DMS 273 (cell line): ENCODE measurements at regions not wholly inside any gene's neighbourhood (a gene's known extent, or its start where the extent isn't known, plus 50 kb on each side); places are given as distances from the start of the nearest gene placed in this dataset.
"Not testable (repeated sequence)": the region's sequence is repeated elsewhere in the genome, so short reads cannot be mapped to it uniquely, and the experiment has no call there.

Experiments
- DNase-seq: peaks from one replicate; lab custom pipeline; 2025; ENCODE audit not compliant: unreplicated experiment; lab: John Stamatoyannopoulos, UW

DNA sequence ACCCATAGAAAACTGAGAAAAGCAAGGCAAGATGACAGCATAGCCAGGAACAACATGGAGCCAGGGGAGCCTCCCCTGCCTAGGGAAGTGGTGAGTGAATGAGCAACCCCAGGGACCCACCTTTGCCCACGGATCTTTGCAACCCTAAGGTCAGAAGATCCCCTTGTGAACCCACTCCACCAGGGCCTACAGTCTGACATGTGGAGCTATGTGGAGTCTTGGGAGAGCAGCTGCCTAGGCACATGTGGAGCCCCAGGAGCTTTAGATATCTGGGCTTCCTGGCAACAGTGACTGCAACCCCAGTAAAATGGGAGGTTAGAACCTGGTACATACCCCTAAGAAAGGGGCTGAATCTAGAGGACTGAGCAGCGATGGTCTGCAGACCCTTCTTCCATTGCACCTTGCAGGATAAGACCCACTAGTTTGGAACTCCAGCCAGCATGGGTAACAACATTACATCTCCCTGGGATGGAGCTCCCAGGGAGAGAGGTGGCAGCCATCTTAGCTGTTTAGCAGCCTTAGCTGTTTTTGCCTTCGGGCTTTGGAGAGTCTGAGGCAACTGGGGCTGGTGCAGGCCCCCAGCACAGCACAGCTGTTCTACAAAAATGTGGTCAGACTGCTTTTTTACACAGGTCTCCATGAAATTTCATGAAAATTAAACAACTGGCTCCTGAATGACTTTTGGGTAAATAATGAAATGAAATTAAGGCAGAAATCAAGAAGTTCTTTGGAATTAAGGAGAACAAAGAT, 104.7 kb upstream of the TRIM2 start:
- no peak for DNase-seq

DNA sequence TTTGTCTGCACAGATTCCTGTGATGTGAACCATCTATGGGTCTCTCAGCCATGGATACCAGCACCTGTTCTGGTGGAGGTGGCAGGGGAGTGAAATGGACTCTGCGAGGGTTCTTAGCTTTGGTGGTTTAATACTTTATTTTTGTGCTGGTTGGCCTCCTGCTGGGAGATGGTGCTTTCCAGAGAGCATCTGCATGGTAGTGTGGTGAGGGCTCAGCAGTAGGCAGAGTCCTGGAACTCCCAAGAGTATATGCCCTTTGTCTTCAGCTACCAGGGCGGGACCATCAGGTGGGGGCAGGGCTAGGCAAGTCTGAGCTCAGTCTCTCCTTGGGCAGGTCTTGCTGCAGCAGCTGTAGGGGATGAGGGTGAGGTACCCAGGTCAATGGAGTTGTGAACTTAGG, 97.5 kb upstream of the TRIM2 start:
- DNase-seq, result not testable (repeated sequence)

DNA sequence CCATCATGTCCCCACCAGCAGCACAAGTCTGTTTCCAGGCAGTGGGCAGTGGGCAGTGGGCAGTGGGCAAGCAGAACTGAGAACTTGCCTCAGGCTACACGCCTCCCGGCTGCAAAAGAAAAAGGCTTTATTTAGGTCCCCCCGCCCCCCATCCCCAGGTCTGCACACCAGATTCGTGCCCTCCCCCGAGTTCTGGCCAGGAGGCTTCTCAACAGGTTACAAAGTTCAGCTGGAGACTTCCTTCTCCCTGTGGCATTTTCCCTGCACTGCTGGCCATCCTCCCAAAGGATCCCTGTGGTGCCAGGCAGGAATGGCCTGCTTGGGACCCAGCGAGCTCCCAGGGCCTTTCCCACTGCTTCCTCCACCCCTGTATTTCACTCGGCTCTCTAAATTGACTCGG, 97.0 kb upstream of the TRIM2 start:
- no peak for DNase-seq

DNA sequence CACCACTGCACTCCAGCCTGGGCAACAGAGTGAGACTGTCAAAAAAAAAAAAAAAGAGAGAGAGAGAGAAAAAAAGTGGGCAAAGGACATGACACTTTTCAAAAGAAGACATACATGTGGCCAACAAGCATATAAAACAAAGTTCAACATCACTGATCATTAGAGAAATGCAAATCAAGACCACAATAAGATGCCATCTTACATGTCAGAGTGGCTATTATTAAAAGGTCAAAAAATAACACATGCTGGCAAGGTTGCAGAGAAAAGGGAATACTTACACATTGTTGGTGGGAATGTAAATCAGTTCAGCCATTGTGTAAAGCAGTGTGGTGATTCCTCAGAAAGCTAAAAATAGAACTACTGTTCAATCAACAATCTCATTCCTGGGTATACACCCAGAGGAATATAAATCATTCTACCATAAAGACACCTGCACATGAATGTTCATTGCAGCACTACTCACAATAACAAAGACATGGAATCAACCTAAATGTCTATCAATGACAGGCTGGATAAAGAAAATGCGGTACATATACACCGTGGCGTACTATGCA, 94.9 kb upstream of the TRIM2 start:
- no peak for DNase-seq

DNA sequence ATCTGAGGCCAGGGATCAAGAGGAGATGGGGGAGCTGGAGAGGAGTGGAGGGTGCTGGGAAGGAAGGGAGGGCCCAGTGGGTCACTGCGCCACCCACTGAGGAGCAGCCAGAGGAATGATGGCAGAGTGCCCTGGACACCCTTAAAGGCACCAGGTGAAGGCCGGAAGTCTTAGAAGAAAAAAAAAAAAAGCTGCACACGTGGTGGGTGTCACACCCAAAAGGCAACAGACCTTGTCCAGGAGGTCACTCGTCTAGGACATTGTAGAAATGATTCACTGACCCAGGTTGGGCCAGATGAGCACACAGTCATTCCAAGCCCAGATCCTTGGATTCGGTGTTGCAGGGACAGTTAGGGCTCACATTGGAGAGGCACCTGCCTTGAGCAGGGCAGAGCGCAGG, 93.5 kb upstream of the TRIM2 start:
- no peak for DNase-seq

DNA sequence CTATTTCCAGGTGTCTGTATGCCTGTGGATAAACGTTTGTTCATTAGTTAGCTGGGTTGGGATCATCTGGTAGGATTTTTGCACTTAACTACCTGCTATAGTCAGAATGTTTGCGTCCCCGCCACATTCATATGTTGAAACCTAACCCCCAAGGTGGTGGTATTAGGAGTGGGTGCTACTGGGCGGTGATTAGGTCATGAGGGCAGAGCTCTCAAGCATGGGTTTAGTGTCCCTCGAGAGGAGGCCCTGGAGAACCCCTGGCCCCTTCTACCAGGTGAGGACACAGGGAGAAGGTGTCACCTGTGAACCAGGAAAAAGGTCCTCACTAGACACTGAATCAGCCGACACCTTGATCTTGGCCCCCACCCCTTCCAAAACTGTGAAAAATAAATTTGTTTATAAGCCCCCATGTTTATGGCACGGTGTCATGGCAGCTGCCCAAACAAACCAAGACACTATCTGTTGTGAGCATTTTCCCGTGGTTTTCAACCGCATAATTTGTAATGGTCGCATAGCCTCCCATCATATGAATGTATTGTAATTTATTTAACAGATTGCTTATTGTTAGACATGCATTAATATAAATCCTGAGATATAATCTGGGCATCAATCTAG, 92.7 kb upstream of the TRIM2 start:
- no peak for DNase-seq

DNA sequence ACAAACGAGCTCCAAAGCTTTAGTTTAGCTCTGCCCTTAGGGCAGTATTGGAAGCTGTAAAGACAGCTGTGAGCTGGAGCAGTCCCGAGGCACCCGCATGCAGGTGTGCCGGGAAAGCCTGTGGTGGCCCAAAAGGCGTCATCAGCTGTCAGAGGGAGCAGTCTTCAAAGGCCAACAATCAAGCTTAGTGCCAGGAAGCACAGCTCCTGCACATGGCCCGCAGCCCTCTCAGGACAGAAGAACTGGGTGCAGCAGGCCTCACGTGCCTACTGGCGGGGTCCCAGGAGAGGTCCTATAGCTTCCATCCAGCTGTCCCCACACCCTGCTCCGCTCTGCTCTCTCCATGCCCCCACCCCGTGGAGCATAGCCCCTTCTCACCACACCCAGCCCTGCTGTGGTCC, 92.2 kb upstream of the TRIM2 start:
- DNase-seq, result no peak

DNA sequence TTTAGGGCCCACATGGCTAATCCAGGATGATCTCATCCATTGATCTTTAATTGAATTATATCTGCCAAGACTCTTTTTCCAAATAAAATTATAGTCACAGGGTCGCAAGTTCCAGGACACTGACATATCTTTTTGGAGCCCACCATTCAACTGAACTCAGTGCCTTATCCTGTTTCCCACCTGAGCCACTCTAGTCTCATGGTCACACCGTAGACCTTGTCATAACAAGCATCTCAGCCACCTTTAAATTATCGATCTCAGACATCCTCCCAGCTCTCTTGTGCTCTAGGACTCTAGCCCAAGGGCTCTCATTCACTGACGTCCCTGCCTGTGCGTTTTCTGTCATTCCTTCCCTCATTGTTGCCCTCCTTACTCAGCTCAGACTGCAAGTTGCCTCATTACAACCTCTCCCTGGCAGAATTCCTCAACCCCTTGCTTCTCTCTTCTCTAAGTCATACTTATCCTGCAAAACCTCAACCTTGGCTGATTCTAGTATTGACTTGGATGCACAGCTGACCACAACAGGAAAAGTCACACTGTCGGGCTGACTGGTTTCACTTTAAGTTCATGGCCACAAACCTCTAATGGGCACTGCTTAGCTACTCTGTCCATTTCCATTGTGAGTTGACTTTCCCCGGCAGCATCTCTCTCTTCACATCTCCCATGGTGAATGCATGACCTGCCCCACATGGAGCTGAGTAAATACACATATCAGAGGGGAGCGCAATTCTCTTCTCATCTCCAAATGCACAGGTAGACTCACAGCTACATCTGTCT, 91.0 kb upstream of the TRIM2 start:
- no peak for DNase-seq

DNA sequence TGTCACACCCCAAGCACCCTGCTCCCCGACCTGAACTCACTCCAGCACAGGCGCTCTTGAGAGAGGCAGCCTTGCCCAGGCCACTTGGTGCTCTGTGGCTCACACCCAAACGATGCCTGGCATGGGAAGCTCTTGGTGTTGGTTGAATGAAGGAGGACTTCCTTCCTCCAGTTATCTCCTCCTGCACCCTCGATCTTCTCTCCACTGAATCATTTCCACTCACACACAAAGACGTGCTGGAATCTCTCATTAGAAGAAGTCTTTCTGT, 90.5 kb upstream of the TRIM2 start:
- DNase-seq, result no peak

DNA sequence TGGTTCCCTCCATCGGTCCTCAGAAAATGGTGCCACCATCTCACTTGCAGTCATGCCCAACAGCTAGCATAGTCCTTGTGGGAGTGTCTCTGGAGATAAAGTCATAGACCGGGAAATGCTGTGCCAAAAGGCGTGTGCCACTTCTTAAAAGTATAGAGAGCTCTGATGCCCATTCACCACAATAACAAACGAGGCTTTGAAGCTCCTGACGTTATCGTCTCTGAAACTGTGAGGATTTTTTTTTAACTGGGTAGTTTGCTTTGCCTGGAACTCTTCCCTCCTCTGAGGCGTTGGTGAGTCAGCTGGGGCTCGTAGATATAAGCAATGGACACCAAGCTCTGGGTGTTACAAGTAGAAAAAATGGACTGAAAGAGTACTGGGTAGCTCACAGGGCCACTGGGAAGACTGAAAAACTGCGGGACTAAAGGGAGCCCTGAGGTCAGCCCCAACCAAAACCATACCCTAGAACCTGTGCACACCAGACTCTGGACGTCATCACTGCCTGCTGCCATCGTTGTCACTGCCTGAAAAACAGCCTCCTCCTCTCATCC, 89.4 kb upstream of the TRIM2 start:
- DNase-seq, result no peak

DNA sequence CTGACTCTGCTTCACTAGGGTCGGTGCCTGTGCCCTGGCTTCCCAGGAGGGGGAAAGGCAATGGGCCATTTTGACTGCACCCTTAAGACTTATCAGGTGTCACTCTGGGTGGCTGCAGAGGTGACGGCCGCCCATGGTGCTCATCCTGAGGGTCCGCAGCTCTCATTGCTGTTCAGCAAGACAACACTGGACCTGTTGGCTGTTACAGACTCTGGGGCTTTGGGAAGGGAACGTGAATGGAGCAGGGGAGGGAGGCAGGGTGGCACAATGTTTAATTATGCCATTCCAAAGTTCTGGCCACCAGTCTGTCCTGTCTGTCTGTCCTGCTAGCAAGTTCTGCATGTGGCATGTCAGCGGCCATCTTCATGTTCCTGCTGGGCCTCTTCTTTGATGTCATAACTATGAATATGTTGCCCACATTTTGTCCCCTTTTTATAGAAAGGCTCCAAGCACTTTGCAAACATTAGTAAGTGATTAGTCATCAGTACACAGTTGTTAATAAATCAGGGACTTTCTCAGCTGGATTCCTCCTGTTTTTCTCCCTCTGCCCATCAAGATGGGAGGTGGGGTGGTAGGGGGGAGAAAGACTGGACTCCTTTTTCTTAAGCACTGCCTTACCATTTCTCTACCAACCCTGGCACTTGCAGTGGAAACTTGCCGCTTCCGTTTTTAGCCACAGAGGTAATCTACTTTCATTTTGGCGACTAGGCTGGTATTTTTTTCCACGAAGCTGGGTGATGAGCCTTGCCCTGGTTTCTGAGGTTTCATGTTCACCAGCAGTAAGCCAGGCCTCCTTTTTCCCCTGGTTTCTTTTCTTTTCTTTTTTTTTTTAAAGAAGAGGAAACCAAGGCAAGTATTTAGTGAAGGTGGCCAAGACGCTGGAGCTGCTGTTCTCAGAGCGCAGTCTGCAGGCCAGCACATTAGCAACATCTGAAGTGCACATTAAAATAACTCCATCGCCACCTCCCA, 88.6 kb upstream of the TRIM2 start:
- peak; percentile 5 for DNase-seq

DNA sequence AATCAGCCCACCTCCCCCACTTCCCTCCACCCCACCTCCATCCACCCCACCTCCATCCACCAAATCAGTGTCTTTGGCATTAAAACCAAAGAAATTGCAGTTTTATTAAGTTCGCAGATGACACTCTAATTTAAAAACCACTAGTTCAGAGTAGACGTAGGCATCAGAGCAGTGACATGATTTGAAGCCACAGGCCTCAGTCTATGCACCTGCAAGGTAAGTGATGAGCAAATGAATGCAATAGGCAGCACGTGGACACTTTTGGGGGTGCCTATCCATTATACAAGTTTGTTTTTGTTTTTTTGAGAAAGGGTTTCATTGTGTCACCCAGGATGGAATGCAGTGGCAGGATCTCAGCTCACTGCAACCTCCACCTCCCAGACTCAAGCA, 88.0 kb upstream of the TRIM2 start:
- DNase-seq, result no peak

DNA sequence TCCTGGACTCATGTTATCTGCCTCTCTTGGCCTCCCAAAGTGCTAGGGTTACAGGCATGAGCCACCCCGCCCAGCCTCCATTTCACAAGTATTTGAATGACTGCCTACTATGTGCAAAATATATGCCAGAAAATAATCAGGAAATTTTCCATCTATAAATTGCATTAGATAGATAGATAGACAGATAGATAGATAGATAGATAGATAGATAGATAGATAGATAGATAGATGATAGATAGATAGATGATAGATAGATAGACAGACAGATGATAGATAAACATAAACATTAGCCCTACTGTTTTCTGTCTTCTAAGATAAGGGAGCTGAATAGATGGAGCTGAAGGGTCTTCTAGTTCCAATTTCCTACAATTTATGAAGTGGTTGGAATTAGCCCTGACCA, 87.4 kb upstream of the TRIM2 start:
- no peak for DNase-seq

DNA sequence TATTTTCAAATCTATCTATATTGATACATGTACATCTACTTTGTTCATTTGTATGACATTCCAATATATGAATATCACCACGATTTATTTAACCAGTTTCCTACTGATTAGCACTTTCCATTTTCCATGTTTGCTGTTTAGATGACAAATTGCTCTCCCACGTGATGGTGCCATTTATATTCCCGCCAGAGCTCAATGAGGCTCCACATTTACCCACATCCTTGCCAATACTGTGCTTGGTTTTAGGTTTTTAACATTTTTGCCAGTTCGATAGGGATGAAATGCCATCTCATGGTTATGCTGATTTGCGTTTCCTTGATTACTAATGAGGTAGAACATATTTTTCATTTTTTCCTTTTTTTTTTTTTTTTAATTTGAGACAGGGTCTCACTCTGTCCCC, 86.7 kb upstream of the TRIM2 start:
- DNase-seq, result no peak

DNA sequence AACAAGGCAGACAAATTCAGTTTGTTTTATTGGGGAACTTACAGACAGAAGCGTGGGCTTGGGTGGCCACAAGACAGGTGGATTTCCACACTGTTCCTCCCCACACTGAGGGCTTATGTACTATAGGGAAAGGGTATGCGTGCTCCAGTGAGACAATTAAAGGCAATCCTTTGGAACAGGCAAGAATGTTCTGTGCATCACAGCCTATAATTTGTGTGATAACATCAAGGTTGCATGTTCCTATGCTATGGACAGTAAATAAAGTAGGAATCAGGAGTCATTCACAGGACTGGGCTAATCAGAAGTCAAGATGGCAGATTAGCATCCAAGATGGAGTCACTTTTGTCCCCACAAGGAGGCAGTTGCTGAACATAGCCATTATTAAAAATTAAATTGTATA, 84.6 kb upstream of the TRIM2 start:
- no peak for DNase-seq

DNA sequence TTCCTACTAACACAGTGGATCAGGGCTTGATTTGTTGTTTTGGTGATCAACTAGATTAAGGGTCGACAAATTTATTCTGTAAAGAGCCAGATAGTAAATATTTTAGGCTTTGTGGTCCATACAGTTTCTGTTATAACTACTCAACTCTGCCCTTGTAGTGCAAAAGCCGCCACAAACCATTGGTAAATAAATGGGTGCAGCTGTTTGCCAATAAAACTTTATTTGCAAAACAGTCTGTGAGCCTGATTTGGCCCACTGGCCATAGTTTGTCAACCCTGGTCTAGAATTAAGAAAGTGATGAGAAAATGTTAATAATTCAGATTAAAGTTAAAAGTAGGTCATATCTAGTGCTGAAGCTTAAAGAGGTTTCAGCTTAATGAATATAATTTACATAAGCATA, 84.0 kb upstream of the TRIM2 start:
- DNase-seq, result no peak

DNA sequence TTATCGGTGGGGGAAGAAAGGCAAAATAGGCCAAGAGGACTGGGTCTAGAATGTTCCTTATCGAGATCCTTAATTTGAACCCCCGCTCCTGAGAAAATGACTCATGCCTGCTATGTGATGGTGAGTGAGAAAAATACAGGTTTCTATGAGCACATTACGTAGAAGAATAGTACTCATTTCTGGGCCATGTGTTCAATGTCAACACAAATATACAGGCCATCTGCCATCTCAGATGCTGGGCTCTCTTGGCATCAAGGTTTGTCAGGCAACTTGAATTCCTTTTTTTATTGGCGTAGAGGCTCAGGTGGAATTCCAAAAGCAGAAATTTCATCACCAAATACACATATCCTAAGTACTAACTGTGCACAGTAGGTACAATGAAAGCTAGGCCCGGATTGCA, 81.4 kb upstream of the TRIM2 start:
- peak; percentile 77 for DNase-seq

DNA sequence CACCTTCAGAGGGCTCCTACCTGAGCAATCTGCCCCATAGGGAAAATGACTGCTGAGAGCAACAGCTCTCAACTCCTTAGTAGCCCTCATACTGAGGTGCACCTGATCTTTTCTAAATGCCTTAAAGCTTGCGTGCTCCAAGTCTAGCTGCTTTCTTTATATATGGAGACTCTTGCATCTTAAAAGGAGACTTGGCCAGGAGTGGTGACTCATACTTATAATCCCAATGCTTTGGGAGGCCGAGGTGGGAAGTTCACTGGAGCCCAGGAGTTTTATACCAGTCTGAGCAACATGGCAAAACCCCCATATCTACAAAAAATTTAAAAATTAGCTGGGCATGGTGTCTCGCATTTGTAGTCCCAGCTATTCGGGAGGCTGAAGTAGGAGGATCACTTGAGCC, 78.1 kb upstream of the TRIM2 start:
- no peak for DNase-seq

DNA sequence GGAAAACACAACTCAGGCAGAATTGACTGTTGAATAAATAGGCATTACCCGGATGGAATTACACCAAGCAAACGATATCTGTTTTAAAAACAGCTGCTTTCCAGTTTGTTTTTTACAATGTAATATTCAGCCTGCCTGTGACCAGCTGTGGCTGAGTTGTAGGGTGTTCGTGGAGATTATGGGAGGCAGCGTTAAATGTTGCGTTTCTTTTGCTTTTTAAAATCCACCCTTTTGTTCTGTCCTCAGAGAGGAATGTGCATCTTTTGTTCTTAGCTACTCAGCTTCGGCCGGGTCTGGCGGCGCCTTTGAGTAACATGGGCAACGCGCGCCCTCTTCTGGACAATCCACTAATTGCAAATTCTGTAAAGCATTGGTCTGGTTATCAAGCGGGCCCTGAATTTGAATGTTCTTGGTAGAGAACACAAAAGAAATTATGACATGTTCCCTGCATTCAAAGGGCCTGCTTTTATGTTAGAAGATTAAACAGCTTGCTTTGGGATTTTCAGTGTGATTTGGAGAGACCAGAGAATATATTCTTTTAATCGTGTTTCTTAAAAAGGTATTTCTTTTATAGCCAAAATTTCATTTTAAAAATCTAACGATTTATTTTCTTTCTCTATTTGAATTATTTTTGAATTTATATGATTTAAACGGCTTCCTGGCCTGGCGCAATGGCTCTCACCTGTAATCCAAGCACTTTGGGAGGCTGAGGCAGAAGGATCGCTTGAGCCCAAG, 76.3 kb upstream of the TRIM2 start:
- DNase-seq, result peak; percentile 85

DNA sequence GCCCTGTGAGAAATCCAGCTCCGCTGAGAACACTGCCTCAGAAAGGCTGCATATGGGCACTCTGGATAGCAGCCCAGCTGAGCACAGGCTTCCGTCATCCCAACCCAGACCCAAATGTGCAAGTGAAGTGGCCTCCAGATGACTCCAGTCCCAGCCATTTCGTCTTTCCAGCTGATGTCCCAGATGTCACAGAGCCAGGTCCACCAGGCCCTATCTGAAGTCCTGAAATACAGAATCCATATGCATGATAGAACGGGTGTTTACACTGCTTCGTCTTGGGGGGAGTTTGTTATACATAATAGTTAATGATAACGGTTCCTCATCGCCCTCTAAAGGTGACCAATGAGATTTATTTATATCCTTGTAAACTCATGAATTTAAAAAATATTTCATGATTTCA, 72.6 kb upstream of the TRIM2 start:
- peak; percentile 65 for DNase-seq
